SK-N-SH (cell line): ENCODE measurements at regions not wholly inside any gene's neighbourhood (a gene's known extent, or its start where the extent isn't known, plus 50 kb on each side); places are given as distances from the start of the nearest gene placed in this dataset.
"Not testable (repeated sequence)": the region's sequence is repeated elsewhere in the genome, so short reads cannot be mapped to it uniquely, and the experiment has no call there.

ENCODE experiments used
- CHD2 ChIP-seq: fragments of 150-350 bp; IDR thresholded peaks from 2 replicates; pipeline ENCODE4 v1.6.1; 2018; ENCODE audit warnings: low read length; ENCODE audit not compliant: partially characterized antibody
- EP300 ChIP-seq, 2 experiments: IDR thresholded peaks; 2 replicates each; pipeline versions ENCODE4 v1.4.0 to v1.6.1; 2012; ENCODE audit warnings: borderline replicate concordance in 1 of 2, low read depth in 1 of 2, low read length in 1 of 2
- FOSL2 ChIP-seq: IDR thresholded peaks from 2 replicates; pipeline ENCODE4 v1.4.0; 2012; ENCODE audit warnings: low read depth, mild to moderate bottlenecking, moderate library complexity, borderline replicate concordance
- FOXM1 ChIP-seq: IDR thresholded peaks from 2 replicates; pipeline ENCODE4 v1.4.0; 2012; ENCODE audit warnings: low read depth, mild to moderate bottlenecking
- NFIC ChIP-seq: IDR thresholded peaks from 2 replicates; pipeline ENCODE4 v1.4.0; 2012; ENCODE audit warnings: borderline replicate concordance
- NRF1 ChIP-seq: IDR thresholded peaks from 2 replicates; pipeline ENCODE4 v1.6.1; 2012; ENCODE audit warnings: low read depth, mild to moderate bottlenecking, low read length
- POLR2AphosphoS5 ChIP-seq: IDR thresholded peaks from 2 replicates; pipeline ENCODE4 v1.6.1; 2012; ENCODE audit warnings: low read depth, low read length
- RCOR1 ChIP-seq: fragments of 150-350 bp; IDR thresholded peaks from 2 replicates; pipeline ENCODE4 v1.6.1; 2017; ENCODE audit warnings: antibody characterized with exemption, low read length
- RFX5 ChIP-seq: IDR thresholded peaks from 2 replicates; pipeline ENCODE4 v1.6.1; 2012; ENCODE audit warnings: mild to moderate bottlenecking, improper control_type of control experiment, low read length
- TAF1 ChIP-seq: IDR thresholded peaks from 2 replicates; pipeline ENCODE4 v1.6.1; 2012; ENCODE audit warnings: low read depth, mild to moderate bottlenecking, low read length, moderate library complexity, borderline replicate concordance
- YY1 ChIP-seq: IDR thresholded peaks from 2 replicates; pipeline ENCODE4 v1.4.0; 2012; ENCODE audit warnings: low read depth, mild to moderate bottlenecking
- TF ChIP-seq, protein P1 (sequence below): fragments of 200-600 bp; sonication (generic); IDR thresholded peaks from 2 replicates; pipeline ENCODE4 v1.6.1; 2017; ENCODE audit warnings: antibody characterized with exemption, mild to moderate bottlenecking, moderate library complexity
- TF ChIP-seq, protein P2 (sequence below): IDR thresholded peaks from 2 replicates; pipeline ENCODE4 v1.6.1; 2012; ENCODE audit warnings: mild to moderate bottlenecking, low read depth, low read length, moderate library complexity

DNA sequence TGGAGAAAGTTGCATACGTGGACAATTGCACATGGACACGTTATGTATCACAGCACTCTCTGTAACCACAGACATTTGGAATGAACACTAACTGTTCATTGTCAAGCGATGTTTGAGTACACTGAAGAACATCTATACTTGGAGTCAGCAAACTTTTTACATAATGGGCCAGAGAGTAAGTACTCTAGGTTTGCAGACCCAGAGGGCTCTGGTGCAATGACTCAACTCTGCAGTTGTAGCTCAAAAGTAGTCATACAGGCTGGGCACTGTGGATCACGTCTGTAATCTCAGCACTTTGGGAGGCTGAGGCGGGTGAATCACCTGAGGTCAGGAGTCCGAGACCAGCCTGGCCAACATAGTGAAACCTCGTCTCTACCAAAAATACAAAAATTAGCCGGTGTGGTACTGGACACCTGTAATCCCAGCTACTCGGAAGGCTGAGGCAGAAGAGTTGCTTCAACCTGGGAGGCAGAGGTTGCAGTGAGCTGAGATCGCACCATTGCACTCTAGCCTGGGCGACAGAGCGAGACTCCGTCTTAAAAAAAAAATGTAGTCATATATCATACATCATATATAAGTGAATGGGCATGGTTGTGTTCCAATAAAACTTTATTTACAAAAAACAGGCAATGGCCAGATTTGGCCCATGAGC lies 67.4 kb upstream of the NCOA3 start:
- TF ChIP-seq, protein P1, sequence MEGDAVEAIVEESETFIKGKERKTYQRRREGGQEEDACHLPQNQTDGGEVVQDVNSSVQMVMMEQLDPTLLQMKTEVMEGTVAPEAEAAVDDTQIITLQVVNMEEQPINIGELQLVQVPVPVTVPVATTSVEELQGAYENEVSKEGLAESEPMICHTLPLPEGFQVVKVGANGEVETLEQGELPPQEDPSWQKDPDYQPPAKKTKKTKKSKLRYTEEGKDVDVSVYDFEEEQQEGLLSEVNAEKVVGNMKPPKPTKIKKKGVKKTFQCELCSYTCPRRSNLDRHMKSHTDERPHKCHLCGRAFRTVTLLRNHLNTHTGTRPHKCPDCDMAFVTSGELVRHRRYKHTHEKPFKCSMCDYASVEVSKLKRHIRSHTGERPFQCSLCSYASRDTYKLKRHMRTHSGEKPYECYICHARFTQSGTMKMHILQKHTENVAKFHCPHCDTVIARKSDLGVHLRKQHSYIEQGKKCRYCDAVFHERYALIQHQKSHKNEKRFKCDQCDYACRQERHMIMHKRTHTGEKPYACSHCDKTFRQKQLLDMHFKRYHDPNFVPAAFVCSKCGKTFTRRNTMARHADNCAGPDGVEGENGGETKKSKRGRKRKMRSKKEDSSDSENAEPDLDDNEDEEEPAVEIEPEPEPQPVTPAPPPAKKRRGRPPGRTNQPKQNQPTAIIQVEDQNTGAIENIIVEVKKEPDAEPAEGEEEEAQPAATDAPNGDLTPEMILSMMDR = not testable (repeated sequence)
- not testable (repeated sequence) for TF ChIP-seq RFX5; TAF1; NFIC; POLR2AphosphoS5; CHD2; EP300 (IDR thresholded peaks at IDR 0.05; ENCODE audit: borderline replicate concordance in 1 of 2, low read depth in 1 of 2, low read length in 1 of 2); YY1; RCOR1; FOSL2; NRF1; FOXM1
- TF ChIP-seq, protein P2, sequence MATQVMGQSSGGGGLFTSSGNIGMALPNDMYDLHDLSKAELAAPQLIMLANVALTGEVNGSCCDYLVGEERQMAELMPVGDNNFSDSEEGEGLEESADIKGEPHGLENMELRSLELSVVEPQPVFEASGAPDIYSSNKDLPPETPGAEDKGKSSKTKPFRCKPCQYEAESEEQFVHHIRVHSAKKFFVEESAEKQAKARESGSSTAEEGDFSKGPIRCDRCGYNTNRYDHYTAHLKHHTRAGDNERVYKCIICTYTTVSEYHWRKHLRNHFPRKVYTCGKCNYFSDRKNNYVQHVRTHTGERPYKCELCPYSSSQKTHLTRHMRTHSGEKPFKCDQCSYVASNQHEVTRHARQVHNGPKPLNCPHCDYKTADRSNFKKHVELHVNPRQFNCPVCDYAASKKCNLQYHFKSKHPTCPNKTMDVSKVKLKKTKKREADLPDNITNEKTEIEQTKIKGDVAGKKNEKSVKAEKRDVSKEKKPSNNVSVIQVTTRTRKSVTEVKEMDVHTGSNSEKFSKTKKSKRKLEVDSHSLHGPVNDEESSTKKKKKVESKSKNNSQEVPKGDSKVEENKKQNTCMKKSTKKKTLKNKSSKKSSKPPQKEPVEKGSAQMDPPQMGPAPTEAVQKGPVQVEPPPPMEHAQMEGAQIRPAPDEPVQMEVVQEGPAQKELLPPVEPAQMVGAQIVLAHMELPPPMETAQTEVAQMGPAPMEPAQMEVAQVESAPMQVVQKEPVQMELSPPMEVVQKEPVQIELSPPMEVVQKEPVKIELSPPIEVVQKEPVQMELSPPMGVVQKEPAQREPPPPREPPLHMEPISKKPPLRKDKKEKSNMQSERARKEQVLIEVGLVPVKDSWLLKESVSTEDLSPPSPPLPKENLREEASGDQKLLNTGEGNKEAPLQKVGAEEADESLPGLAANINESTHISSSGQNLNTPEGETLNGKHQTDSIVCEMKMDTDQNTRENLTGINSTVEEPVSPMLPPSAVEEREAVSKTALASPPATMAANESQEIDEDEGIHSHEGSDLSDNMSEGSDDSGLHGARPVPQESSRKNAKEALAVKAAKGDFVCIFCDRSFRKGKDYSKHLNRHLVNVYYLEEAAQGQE = not testable (repeated sequence)
